NCI-H748 (cell line): ENCODE measurements at regions not wholly inside any gene's neighbourhood (a gene's known extent, or its start where the extent isn't known, plus 50 kb on each side); places are given as distances from the start of the nearest gene placed in this dataset.

Experiments used
- DNase-seq: peaks from one replicate; lab custom pipeline; 2025; ENCODE audit not compliant: unreplicated experiment; lab: John Stamatoyannopoulos, UW

- peak; percentile 99 for DNase-seq
These were observed 121.1 kb downstream of the NHLRC3 start for GRCh38 chr13:39159393-39159792.

- peak; percentile 36 for DNase-seq
These were observed 121.7 kb downstream of the NHLRC3 start for GRCh38 chr13:39159846-39160370.

- peak; percentile 56 for DNase-seq
These were observed 128.8 kb downstream of the NHLRC3 start for GRCh38 chr13:39167018-39167417.

- DNase-seq = no peak
These were observed 132.5 kb downstream of the NHLRC3 start for GRCh38 chr13:39170711-39171110.

GRCh38 chr13:39185326-39185725, 147.1 kb downstream of the NHLRC3 start:
- no peak for DNase-seq

GRCh38 chr13:39186205-39186875, 148.1 kb downstream of the NHLRC3 start:
- no peak for DNase-seq

- no peak for DNase-seq
These were observed 151.5 kb downstream of the NHLRC3 start for GRCh38 chr13:39189778-39190177.

- no peak for DNase-seq
These were observed 158.8 kb downstream of the NHLRC3 start for GRCh38 chr13:39196965-39197646.

- DNase-seq = no peak
These were observed 159.4 kb downstream of the NHLRC3 start for GRCh38 chr13:39197647-39198007.

- DNase-seq = no peak
These were observed 162.1 kb downstream of the NHLRC3 start for GRCh38 chr13:39200249-39200910.

- no peak for DNase-seq
These were observed 162.9 kb downstream of the NHLRC3 start for GRCh38 chr13:39201180-39201579.

- no peak for DNase-seq
These were observed 164.5 kb downstream of the NHLRC3 start for GRCh38 chr13:39202746-39203145.

- DNase-seq = no peak
These were observed 170.4 kb downstream of the NHLRC3 start for GRCh38 chr13:39208636-39209035.

- no peak for DNase-seq
These were observed 171.7 kb downstream of the NHLRC3 start for GRCh38 chr13:39209731-39210531.

- no peak for DNase-seq
These were observed 172.8 kb downstream of the NHLRC3 start for GRCh38 chr13:39210961-39211534.

GRCh38 chr13:39215971-39216370, 177.7 kb downstream of the NHLRC3 start:
- no peak for DNase-seq

GRCh38 chr13:39217471-39217870, 179.2 kb downstream of the NHLRC3 start:
- DNase-seq = no peak

- no peak for DNase-seq
These were observed 186.5 kb downstream of the NHLRC3 start for GRCh38 chr13:39224671-39225240.

GRCh38 chr13:39225860-39226259, 187.6 kb downstream of the NHLRC3 start:
- no peak for DNase-seq

- no peak for DNase-seq
These were observed 188.1 kb downstream of the NHLRC3 start for GRCh38 chr13:39226359-39226758.
